Osteoblast (primary cell): ENCODE measurements at regions not wholly inside any gene's neighbourhood (a gene's known extent, or its start where the extent isn't known, plus 50 kb on each side); places are given as distances from the start of the nearest gene placed in this dataset.

Source experiments
- DNase-seq: peaks from one replicate; pipeline ENCODE4 v3.0.0; 2011; ENCODE audit warnings: low spot score, mixed read lengths; ENCODE audit not compliant: insufficient read length; ENCODE audit errors: missing footprints
- H2AFZ ChIP-seq: 2 replicates; pipeline ENCODE4 v1.6.0; 2011; ENCODE audit warnings: mild to moderate bottlenecking, low read length
- H3K27ac ChIP-seq: 2 replicates; pipeline ENCODE4 v1.5.1; 2011; ENCODE audit warnings: mild to moderate bottlenecking, low read depth, low read length, moderate library complexity
- H3K27me3 ChIP-seq: 2 replicates; pipeline ENCODE4 v1.6.0; 2012; ENCODE audit warnings: mild to moderate bottlenecking, control low read depth, inconsistent platforms, low read length, moderate library complexity; ENCODE audit not compliant: insufficient read depth
- H3K36me3 ChIP-seq: 2 replicates; pipeline ENCODE4 v1.5.1; 2011; ENCODE audit warnings: mild to moderate bottlenecking, low read length, control low read depth, moderate library complexity; ENCODE audit not compliant: insufficient read depth
- H3K4me1 ChIP-seq: 2 replicates; pipeline ENCODE4 v1.5.1; 2011; ENCODE audit warnings: mild to moderate bottlenecking, low read length, control low read depth, moderate library complexity; ENCODE audit not compliant: insufficient read depth
- H3K4me2 ChIP-seq: 2 replicates; pipeline ENCODE4 v1.6.0; 2011; ENCODE audit warnings: mild to moderate bottlenecking, low read length; ENCODE audit not compliant: insufficient read depth
- H3K4me3 ChIP-seq: fragments of 200-600 bp; sonication (generic); 3 replicates; pipeline ENCODE4 v1.5.1; 2012; ENCODE audit warnings: mild to moderate bottlenecking, low read length, inconsistent platforms; ENCODE audit not compliant: insufficient read depth
- H3K79me2 ChIP-seq: 2 replicates; pipeline ENCODE4 v1.6.0; 2012; ENCODE audit warnings: mild to moderate bottlenecking, low read length, control low read depth, inconsistent platforms; ENCODE audit not compliant: insufficient read depth
- H3K9me3 ChIP-seq: 2 replicates; pipeline ENCODE4 v1.5.1; 2011; ENCODE audit warnings: low read depth, low read length, control low read depth
- H4K20me1 ChIP-seq: 2 replicates; pipeline ENCODE4 v1.6.0; 2012; ENCODE audit warnings: mild to moderate bottlenecking, low read length, control low read depth; ENCODE audit not compliant: insufficient read depth
- TF ChIP-seq, protein P1 (sequence below): IDR thresholded peaks from 2 replicates; pipeline ENCODE4 v1.5.1; 2011; ENCODE audit warnings: mild to moderate bottlenecking, low read depth, low read length, moderate library complexity; ENCODE audit errors: extremely low read depth

DNA sequence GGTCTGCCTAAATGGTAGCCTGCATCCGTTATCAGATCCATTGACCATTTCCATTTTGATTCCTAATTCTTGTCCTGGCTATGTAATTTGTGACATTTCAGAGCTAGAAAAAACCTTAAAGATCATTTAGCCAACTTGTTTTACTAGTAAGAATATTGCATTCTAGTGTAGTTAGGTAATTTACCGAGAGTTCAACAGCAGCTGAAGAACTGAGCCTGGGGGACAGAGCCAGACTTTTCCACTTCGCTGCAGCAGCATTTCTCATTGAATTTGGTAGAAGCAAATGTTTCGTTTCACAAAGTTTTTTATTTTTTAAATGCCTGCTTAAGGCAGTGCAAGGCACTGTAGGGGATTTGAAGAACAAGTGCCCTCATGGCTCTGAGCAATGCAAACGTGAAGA is 59.2 kb upstream of the MARCHF10 start:
- TF ChIP-seq, protein P1, sequence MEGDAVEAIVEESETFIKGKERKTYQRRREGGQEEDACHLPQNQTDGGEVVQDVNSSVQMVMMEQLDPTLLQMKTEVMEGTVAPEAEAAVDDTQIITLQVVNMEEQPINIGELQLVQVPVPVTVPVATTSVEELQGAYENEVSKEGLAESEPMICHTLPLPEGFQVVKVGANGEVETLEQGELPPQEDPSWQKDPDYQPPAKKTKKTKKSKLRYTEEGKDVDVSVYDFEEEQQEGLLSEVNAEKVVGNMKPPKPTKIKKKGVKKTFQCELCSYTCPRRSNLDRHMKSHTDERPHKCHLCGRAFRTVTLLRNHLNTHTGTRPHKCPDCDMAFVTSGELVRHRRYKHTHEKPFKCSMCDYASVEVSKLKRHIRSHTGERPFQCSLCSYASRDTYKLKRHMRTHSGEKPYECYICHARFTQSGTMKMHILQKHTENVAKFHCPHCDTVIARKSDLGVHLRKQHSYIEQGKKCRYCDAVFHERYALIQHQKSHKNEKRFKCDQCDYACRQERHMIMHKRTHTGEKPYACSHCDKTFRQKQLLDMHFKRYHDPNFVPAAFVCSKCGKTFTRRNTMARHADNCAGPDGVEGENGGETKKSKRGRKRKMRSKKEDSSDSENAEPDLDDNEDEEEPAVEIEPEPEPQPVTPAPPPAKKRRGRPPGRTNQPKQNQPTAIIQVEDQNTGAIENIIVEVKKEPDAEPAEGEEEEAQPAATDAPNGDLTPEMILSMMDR, result no peak
- no peaks in the 10 kb centered on the region for H3K79me2 ChIP-seq
- no peaks in the 10 kb centered on the region for H3K9me3 ChIP-seq
- peak; percentile 43 for DNase-seq
- H3K27me3 ChIP-seq, result no peaks in the 10 kb centered on the region
- no peaks in the 10 kb centered on the region for H4K20me1 ChIP-seq
- H3K4me3 ChIP-seq, result no peak overlapping the region
- H3K4me2 ChIP-seq, result no peak overlapping the region
- H3K27ac ChIP-seq, result no peak overlapping the region
- H3K4me1 ChIP-seq, result peaks cover 3% of the 10 kb centered on the region
- no peaks in the 10 kb centered on the region for H3K36me3 ChIP-seq
- H2AFZ ChIP-seq, result no peak overlapping the region

DNA sequence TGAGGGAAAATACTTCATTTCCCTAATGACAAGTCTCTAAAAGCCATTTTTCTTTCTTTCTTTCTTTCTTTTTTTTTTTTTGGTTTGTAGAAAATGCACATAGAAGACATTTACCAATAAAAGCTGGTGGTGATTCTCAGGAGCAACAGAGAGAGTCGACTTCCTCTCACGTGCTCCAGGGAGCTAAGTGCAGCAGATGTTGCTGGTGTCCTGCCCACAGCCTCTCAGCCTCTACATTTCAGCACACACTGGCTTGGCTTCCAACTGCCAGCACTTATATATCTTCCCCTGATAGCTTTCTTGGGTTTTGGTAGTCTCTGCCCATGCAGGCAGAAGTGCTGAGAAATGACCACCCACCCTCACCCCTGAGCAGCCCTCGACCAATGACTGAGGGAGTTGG is 58.4 kb upstream of the MARCHF10 start:
- no peaks in the 10 kb centered on the region for H3K36me3 ChIP-seq
- no peaks in the 10 kb centered on the region for H4K20me1 ChIP-seq
- no peak overlapping the region for H3K27ac ChIP-seq
- H3K79me2 ChIP-seq, result no peaks in the 10 kb centered on the region
- no peaks in the 10 kb centered on the region for H3K9me3 ChIP-seq
- peaks cover 3% of the 10 kb centered on the region for H3K4me1 ChIP-seq
- TF ChIP-seq, protein P1, result no peak
- H3K4me2 ChIP-seq, result no peak overlapping the region
- no peak overlapping the region for H3K4me3 ChIP-seq
- no peak overlapping the region for H2AFZ ChIP-seq
- peaks cover 3% of the 10 kb centered on the region for H3K27me3 ChIP-seq
- DNase-seq, result no peak

DNA sequence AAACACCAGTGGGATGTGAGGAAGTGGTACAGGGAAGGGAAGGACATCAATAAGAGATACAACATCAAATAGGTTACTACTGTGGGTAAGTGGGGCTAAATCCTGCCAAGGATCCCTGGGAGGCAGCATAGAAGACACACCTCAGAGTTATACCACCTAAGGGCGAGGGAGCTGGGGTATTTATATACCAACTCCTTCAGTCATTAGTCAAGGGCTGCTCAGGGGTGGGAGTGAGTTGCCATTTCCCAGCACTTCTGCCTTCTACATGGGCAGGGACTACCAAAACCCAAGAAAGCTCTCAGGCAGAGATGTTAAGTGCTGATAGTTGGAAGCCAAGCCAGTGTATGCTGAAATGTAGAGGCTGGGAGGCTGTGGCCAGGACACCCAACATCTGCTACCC is 57.5 kb upstream of the MARCHF10 start:
- Histone ChIP-seq H3K4me1 (peaks cover 3% of the 10 kb centered on the region), H3K27me3 (peaks cover 3% of the 10 kb centered on the region), H3K36me3 (no peaks in the 10 kb centered on the region), H3K4me3 (no peak overlapping the region), H3K9me3 (no peaks in the 10 kb centered on the region), H3K79me2 (no peaks in the 10 kb centered on the region), H2AFZ (no peak overlapping the region), H3K27ac (no peak overlapping the region), H4K20me1 (no peaks in the 10 kb centered on the region), H3K4me2 (no peak overlapping the region)
- no peak for DNase-seq
- TF ChIP-seq, protein P1, result no peak

DNA sequence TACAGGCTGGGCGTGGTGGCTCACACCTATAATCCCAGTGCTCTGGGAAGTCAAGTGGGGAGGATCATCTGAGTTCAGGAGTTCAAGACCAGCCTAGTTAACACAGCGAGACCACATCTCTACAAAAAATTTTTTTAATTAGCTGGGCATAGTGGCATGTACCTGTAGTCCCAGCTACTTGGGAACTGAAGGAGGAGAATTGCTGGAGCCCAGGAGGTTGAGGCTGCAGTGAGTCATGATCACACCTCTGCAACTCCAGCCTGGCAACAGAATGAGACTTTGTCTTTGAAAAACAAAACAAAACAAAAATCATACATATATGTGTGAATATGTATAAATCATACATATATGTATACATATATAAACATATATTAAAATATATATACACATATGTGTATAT is 54.1 kb upstream of the MARCHF10 start:
- no peak for DNase-seq
- Histone ChIP-seq H3K4me1 (peaks cover 12% of the 10 kb centered on the region), H3K27ac (no peak overlapping the region), H3K36me3 (no peaks in the 10 kb centered on the region), H3K9me3 (no peaks in the 10 kb centered on the region), H4K20me1 (no peaks in the 10 kb centered on the region), H3K4me3 (no peak overlapping the region), H3K79me2 (no peaks in the 10 kb centered on the region), H3K27me3 (peaks cover 3% of the 10 kb centered on the region), H2AFZ (no peak overlapping the region), H3K4me2 (no peak overlapping the region)
- TF ChIP-seq, protein P1, result no peak
